CMK (cell line): ENCODE measurements at regions not wholly inside any gene's neighbourhood (a gene's known extent, or its start where the extent isn't known, plus 50 kb on each side); places are given as distances from the start of the nearest gene placed in this dataset.

Source experiments
- DNase-seq: peaks from one replicate; pipeline ENCODE4 v3.0.0-alpha.2; 2010; ENCODE audit warnings: low read depth

DNA sequence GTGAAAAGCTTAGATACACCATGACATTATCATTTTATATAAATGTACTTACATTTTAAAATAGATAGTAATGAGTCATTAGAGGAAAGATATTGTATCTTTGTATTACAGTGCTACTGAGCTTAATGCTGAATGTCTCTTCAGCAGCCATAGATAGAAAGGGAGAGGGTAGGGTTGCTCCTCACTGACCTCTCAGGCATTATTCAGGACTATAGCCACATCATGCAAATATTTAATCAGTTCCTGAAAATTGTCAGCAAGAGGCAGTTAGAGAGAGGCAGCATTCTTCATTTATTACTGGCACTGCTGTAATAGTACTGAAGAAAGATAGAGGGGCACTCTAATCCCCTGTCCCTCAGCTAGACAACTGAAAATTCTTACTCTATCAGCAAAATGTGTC, 242.0 kb upstream of the TANK start:
- no peak for DNase-seq

DNA sequence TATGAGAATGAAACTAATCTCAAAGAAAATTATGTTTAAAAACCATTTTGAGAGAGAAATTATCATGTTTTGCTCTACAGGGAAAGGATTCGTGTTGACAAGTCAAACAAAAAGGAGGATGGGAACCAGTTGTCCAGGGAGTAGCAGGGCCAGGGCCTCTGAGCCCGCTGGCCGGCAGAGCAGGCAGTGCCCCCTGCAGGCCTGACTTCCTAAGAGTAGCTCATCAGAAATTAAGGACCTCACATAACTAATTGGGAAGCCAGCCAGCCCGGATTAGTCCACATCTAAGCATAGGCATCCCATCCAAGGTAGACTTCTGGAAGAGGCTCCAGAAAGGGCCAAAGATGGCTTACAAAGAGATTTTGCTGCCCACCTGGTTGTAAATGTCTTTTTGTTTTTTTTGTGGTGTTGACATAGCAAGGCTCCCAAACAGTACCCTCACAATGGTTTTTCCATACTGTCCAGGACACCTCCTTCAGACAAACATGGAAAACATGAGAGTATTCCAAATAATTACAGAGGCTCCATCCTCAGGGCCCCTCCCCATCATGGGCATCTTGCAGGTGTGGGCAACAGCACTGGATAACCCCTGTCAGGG, 241.2 kb upstream of the TANK start:
- DNase-seq: no peak

DNA sequence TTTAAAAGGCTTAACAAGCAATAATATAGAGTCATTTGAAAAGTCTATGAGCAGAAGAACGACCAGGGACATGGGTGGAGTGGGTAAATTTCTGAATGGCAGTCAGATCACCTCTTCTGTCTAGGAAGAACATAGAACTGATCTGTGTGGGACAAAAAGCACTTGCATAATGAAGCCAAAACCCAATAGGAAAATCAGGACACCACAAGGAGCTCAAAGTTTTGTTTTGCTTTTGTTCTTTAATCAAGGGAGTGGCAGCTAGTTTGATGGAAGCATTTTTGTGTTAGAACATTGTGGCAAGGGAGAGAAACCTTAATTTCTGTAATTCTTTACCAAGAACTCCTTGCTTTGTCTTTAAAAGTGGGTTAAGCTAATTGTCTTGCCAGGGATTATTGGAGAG, 240.2 kb upstream of the TANK start:
- no peak for DNase-seq

DNA sequence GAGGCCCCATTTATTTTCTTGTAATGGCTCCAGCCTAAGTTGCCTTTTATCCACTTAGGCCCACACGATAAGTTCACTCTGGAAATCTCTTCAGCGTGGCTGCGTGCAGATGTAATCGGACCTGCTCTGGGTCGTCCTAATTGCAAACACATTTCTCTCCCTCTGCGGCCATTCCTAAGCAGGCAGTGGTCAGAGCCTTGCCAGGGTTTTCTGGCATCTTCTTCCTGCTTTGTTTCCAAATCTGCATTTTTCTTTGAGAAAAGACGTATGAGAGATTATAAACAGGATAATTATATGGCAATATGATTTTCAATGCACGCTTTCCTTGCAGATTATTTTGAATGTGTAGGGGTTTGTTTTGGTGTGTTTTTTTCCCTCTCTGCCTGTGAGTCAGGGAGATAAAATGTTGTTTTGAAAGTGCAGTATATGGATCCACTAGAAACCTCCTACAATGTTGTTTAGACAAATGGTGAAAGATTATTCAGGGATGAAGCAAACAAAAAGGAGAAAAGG, 239.4 kb upstream of the TANK start:
- DNase-seq: no peak

DNA sequence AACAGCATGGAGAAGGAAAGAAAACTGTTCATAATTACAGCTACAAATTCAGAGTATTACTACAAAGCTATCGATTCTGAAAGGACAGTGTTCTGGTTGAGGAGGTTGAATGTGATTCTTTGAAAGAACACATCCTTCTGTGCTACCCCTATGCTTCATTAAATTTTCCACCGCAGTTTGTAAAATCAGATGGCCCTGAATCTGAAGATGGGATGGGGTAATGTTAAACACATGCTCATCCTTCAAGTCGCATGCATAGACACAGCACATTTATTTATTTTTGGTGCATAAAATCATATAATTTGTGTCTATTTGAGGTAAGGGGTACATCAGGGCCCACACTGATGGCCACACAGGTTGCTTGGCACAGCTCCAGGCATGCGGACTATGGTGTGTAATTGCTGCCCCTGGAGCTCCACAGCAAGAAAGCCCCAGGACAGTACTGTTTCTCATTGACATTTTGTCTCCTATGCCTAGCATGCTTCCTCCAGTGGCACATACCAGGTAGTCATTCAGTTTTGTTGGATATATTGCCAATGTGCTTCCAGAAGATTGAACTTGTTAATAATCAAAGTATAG, 238.8 kb upstream of the TANK start:
- no peak for DNase-seq

DNA sequence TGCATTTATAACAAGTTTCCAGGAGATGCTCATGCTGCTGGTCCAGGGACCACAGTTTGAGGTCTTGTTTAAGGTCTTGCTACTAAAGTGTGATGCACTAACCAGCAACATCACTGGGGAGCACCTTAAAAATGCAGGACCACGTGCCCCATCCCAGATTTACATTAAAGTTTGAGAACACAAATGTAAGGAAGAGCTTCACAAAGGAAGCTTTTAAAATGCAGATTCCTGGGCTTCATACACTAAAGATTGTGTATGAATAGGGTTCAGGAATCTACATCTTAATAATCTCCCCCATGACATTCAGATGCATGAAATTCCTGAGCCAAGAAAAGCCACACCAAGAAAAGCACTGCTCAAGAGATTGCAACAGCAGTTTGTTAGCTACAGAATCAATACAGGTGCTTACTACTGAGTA, 235.3 kb upstream of the TANK start:
- no peak for DNase-seq

DNA sequence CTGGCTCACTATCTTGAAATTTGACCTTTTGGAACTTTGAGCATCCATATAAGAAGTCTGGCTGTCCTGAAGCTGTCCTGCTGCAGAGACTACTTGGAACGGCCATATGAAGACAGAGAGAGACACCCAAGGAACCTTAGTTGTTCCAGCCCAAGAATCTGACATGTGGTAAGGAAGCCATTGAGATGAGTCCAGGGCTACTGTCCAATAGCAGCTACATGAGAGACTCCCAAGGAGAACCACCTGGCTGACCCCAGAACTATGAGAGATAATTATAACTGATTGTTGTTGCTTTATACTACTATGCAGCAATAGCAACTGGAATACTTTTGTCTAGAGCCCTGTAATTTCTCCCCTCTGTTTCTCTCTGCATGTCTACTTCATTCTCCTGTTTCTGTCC, 234.3 kb upstream of the TANK start:
- DNase-seq: no peak

DNA sequence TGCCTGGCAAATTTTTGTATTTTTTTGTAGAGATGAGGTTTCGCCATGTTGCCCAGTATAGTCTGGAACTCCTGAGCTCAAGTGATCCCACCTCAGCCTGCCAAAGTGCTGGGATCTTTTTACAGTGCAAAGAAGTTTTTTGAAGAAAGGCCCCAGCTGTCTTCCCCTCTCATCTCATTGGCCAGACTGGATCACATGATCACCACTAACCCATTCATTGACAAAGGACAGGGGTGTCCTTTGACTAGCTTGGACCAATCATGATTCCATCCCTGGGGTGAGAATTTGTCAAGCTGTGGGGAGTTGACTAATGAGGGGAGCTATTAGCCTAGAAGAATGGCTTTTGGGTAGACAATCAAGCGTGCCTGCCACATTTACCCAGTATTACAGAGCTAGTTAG, 232.9 kb upstream of the TANK start:
- no peak for DNase-seq

DNA sequence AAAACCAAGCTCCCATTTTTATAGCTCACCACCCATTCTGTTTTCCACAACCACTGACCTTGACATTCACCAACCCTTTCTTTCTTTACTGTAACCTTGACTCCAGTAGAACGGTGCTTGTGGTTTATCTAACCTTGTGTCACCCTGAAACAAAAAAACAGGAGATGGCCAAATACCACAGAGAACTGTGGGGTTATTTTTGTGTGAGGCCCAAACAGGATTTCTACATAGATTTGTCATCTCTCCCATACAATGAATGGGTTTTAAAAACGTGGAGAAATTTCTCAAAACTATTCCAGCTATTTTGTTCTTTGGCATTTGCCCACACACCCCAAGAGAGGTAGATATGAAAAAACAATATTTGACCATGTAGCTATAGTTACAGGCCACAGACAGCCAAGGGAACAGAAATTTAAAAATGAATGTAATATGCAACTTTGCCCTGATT, 231.3 kb upstream of the TANK start:
- DNase-seq: no peak

DNA sequence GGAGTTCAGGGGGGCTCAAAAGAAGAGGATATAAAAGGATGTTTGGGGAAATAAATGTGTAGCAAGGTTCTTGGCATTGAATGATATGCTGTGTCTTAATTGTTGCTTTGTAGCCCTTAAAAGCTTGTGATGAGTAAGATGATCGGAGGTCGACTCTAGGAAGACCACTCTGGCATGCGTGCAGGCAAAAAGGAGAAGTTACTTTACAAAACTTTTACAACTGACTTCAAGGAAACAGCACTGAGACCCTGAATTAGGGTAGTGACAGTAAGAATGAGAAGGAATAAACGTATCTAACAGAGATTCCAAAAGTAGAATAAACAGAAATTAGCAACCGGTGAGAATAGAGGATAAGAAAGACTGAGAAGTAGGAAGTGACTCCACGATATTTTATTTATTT, 228.7 kb upstream of the TANK start:
- DNase-seq: no peak

DNA sequence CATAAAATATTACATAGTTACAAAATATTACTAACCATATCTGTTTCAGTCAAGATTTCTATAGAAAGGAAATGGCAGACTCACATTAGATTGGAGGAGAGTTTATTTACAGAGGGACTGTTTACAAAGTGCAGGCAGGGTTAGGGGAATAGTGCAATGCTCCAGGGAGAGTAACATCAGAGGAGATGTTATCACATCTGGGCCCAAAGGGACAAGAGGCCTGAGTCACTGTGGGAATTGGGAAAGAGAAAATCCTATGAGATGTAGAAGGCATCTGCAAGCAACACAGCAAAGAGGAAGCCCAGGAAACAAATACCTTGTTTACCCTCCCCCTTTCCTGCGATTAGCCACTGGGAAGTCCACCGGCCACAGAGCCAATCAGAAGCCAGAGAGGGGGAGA, 227.3 kb upstream of the TANK start:
- DNase-seq: no peak

DNA sequence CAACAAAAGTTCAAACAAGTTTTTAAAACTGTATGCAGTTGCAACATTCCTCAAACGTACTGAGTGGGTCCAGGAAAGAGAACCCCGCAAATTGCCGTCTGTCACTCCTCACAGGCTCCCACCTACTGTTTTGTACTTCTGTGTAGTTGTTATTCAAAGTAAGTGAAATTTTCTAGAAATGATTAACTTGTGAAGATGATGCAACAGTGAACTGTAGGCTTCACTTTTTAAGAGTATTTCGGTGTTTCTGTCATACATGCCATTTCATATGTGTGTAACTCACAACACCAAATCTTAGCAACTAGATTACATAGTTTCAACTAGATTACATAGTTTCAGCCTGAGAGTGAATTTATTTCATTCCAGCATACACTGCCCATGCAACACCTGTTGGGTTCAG, 226.0 kb upstream of the TANK start:
- no peak for DNase-seq

DNA sequence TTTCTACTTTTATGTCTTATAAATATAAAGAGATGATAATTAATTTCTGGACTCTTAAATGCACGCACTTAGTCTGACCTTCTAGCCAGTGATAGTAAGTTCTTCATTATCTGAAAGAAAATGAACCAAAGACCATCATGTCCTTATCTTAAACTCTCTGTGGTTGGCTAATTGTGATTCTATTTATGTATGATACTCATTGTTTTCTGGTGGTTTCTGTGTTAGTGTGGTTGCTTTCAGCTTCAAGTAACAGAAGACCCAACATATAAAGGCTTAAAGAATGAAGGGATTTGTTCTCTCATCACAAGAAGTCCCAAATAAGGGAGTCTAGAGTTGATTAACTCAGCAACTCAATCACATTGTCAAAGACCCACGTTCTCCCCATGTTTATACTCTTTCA, 225.2 kb upstream of the TANK start:
- no peak for DNase-seq

DNA sequence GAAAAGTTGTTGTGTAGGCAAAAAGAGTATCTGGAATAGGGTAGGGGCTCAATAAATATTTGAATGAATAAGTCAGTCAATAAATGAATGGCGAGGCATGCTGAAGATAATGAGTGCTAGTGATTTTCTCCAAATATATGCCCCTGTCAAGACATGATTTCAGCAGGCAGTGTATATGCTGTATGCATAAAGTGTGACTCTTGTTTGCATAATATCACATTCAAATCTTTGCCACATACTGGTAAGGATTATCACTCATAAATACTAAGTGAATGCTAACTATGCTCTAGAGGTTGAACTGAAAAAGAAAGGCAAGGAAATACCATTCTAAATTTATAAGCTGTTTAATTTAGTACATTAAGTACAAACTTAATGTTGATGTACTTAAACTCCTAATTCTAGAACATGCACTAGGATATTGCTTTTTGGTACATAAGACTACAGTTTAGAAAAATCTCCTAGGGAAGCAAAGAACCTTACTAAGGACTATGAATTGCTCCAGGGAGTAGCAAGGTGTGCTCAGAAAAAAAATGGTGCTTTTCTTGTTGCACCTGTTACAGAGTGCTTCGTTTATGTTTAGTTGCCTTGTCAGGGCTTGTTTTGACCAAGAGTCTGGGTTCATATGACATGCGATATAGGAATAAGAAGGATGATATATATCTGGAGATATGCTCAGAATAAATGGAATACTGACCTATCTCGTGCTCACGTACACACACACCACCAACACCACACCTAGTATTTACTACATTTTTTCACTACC, 224.0 kb upstream of the TANK start:
- DNase-seq: no peak

DNA sequence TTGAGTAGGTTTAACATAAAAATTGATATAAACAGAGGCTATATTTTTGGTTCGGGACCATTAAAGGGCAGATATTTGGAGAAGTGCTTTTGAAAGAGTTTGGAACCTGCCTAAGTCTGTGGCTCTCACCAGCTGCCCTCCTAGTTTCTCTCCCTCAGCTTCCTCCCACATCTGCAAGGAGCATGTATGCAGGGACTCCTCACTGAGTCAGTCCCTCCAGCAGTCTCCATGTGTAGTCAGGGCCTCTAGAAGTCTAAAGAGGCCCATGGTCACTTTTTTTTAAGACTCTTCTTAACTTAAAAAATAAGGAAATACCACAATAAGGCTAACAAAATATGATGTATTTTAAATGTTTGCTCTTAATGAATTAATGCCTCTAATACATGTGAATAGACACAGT, 220.0 kb upstream of the TANK start:
- no peak for DNase-seq

DNA sequence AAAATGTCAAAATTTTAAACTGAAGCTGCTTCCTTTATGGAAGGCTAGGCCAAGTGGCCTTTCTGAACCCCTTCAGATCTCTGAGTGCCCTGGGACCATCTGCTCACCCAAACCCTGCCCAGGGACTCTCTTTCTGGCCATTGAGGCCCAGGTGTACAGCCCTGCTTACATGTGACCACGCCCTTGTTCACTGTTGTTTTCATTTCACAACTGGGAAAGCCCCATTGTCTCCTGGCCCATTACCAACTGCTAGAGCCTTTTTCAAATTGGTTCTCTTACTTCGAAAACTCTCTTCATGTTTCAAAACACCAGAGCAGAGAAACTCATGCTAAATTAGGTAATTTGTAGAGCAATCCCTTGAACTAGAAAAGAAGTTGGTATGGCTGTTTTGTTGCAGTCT, 219.5 kb upstream of the TANK start:
- DNase-seq: no peak

DNA sequence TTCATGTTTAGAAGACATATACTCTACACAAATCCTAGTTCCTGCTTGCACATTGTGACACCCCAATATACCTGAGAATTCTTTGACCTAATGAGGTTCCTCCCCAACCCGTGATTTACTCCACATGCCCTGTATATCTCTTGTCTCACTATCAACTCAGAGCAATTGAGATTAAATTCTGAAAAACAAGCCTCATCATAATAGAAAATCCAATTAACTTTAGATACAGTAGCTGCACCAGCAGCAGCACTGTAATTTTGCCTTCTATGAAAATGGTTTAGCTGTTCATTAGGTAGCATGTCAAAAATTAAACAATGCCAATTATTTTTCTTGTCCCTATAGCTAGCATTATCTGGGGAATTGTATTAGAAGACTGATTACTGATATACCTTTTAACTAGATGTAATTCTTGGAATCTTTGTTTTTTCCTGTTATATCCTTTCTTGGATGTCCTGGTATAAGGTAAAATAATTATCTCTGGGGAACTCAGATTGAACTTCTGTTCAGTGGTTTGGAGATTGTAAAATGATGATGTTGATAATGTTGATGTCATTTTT, 218.9 kb upstream of the TANK start:
- no peak for DNase-seq

DNA sequence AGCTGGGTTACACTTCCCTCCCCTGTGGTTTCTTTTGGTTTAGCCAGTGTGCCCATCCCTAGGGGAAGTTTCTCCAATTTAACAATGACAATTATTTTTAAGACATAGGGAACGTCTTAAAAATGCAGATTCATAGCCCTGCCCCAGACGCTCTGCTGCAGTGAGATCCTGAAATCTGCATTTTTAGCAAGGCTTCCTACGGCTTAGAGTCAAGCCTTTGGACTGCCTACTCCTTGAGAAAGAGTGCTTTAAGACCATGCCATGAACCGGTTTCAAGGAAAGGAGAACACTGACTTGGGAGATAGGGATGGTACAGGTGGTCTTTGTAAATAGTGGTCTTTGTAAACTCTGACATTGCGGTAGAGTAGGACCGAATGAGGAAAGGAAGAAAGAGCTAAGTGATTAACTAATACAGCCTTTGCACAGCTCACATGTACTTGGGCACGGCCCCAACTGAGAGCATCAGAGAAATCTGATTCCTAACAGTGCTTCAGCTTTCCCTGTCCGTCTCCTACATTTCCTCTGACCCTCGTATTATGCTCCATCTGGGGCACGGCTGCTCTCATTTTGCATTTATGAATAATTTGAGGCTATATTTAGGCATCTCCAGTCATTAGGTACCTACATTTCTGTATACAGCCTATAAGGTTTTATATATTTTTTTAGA, 217.6 kb upstream of the TANK start:
- DNase-seq: no peak

DNA sequence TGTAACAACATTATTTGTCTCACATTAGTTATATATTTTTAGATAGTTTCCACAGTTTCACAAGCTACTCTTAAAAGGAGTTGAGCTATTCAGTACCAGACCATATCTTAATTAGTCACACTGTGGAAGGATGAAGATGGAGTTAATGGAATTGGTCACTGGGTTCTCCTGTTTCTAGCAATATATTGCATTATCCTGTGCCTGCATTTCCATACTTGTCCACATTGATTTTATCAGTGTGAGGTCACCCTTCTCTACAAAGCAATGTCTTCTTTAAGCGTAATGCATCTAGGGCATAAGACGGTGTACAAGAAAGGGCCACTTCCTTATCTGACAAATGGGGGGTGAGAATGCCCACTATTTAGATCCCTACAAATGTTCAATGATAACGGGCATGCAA, 216.8 kb upstream of the TANK start:
- DNase-seq: no peak

DNA sequence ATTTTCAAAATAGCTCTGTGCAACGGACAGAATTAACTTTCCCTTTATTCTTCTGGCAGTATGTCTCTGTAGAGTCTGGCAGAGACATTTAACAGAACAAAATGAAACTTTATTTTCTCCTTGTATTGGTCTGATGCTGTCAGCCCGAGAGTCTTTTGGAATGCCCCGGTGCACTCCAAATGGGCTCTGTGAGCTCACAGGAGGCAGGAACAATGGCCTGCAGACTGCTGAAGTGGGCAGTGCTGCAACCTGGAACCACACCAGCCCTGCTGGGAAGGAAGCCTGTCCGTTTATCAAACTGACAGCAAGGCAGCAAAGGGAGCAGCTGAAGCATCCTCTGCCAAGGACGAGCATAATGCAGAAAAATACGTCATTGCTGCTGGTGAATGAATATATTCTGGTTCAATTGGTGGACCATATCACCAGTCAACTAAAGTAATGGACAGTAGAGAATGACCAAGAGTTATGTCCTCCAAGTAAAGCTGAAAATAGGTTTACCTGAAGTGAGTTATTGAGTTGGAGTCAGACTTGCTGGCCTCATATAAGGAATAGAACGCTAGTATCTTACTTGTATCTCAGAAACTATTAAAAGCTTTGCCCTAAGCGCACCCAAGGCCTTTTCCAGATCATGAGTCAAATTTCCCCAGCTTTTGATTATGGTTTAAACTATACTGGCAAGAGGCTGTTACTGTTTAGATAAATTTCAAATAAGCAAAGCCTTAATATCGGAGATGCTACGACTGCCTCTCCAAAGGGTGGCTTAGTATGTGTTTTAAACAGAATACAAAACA, 207.6 kb upstream of the TANK start:
- DNase-seq: no peak

DNA sequence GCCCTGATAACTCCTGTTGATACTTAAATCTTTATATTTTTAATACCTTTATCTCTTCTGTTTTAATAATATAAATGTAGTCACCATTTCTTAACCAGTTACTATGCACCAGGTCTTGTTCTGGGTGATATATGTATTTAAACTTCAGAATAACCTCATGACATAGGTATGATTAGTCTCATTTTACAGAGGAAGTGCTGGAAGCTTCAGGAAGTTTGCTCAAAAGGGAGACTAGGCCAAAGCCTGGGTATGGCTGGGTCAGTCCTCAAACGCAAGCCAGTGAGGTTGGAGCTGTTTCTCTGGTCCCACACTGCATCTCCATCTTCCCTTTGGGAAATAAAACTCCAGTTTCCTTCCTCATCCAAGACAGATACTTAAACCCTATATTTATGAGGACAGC, 204.7 kb upstream of the TANK start:
- no peak for DNase-seq
